ENCODE measurements at regions not wholly inside any gene's neighbourhood (a gene's known extent, or its start where the extent isn't known, plus 50 kb on each side); places are given as distances from the start of the nearest gene placed in this dataset.

- no peak for TF ChIP-seq CTCF (IDR thresholded peaks at IDR 0.05; ENCODE audit: insufficient read depth, low read length)
- TF ChIP-seq REST (IDR thresholded peaks at IDR 0.05; ENCODE audit: insufficient replicate concordance, low read depth) = no peak
- TF ChIP-seq SPI1 (IDR thresholded peaks at IDR 0.05; ENCODE audit: borderline replicate concordance, low read depth) = no peak
- TF ChIP-seq POLR2AphosphoS5 (IDR thresholded peaks at IDR 0.05; ENCODE audit: low read depth) = no peak
- no peak for TF ChIP-seq GABPA (IDR thresholded peaks at IDR 0.05; ENCODE audit: low read depth)
- Histone ChIP-seq H3K27ac (replicated peaks) (no peak overlapping the region), H3K27me3 (ENCODE audit: insufficient read depth, poor library complexity, severe bottlenecking) (no peaks in the 10 kb centered on the region), H3K4me3 (replicated peaks; ENCODE audit: insufficient read depth, low read length) (no peak overlapping the region)
- no peak for DNase-seq (ENCODE audit: low read depth in 1 of 2, low spot score in 1 of 2)
Measured at GRCh38 chr4:166153548-166153947, 280.5 kb downstream of the TLL1 start.

GRCh38 chr4:166162327-166162726 is 289.3 kb downstream of the TLL1 start:
- no peak for DNase-seq (ENCODE audit: low read depth in 1 of 2, low spot score in 1 of 2)
- TF ChIP-seq REST (IDR thresholded peaks at IDR 0.05; ENCODE audit: insufficient replicate concordance, low read depth) (no peak), SPI1 (IDR thresholded peaks at IDR 0.05; ENCODE audit: borderline replicate concordance, low read depth) (no peak), POLR2AphosphoS5 (IDR thresholded peaks at IDR 0.05; ENCODE audit: low read depth) (no peak), CTCF (IDR thresholded peaks at IDR 0.05; ENCODE audit: insufficient read depth, low read length) (no peak)
- Histone ChIP-seq H3K27me3 (ENCODE audit: insufficient read depth, poor library complexity, severe bottlenecking) (no peaks in the 10 kb centered on the region), H3K27ac (replicated peaks) (no peak overlapping the region), H3K4me3 (replicated peaks; ENCODE audit: insufficient read depth, low read length) (no peak overlapping the region)

GRCh38 chr4:166165829-166166420 is 292.9 kb downstream of the TLL1 start:
- no peak overlapping the region for H3K4me3 ChIP-seq (replicated peaks; ENCODE audit: insufficient read depth, low read length)
- DNase-seq (ENCODE audit: low read depth in 1 of 2, low spot score in 1 of 2) = peak; percentile 18 to 49
- H3K27me3 ChIP-seq (ENCODE audit: insufficient read depth, poor library complexity, severe bottlenecking) = no peaks in the 10 kb centered on the region
- TF ChIP-seq CTCF (IDR thresholded peaks at IDR 0.05; ENCODE audit: insufficient read depth, low read length) (peak; percentile 43), REST (IDR thresholded peaks at IDR 0.05; ENCODE audit: insufficient replicate concordance, low read depth) (no peak)
- no peak overlapping the region for H3K27ac ChIP-seq (replicated peaks)

Data from HL-60 (cell line).